ENCODE measurements at regions not wholly inside any gene's neighbourhood (a gene's known extent, or its start where the extent isn't known, plus 50 kb on each side); places are given as distances from the start of the nearest gene placed in this dataset.

- DNase-seq: no peak
Observed at GRCh38 chr21:38556390-38556789, 58.1 kb upstream of the ERG start.

GRCh38 chr21:38561205-38561604, 62.9 kb upstream of the ERG start:
- no peak for DNase-seq

DNA sequence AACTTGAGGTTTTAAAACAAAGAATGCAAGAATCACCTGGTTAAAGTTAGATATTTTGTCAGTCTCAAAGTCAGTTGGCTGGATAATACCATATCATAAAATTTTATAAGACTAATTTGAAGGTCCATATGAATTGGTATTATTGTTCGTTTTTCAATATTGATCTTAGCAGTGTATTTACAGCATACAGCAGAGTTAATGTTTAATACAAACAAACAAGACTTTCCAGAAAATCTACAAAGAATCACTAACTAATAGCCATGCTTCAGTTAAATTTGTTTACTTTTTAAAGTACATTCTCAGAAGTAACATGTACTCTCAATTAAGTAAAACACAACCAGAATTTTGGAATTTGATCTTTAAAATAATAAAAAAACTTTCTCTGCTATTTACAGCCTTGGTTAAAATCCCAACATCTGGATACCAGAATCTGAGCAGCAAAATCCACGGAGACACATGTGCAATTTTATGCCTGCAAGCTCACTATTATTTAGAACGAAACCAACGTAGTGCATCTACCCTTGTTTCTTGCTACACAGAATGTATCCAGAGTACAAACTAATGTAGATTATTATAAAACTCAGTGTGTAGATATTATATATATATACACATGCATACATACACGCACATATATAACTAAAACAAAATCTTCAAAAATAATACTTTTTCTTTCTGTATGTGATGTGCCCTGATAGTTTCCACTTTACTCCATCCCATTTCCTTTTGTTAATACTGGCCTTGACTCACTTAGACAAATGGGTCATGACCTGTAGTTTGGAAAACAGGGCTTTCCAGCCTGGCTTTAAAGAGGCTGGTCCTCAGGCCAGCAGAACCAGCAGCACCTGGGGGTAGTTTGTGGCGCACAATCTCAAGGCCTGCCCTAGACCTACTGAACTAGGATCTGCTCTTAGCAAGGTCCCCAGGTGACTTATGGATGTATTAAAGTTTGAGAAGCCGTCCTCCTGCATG, 63.6 kb upstream of the ERG start:
- DNase-seq: no peak

- peak; percentile 93 for DNase-seq
Observed at GRCh38 chr21:38567335-38567969, 69.2 kb upstream of the ERG start.

DNA sequence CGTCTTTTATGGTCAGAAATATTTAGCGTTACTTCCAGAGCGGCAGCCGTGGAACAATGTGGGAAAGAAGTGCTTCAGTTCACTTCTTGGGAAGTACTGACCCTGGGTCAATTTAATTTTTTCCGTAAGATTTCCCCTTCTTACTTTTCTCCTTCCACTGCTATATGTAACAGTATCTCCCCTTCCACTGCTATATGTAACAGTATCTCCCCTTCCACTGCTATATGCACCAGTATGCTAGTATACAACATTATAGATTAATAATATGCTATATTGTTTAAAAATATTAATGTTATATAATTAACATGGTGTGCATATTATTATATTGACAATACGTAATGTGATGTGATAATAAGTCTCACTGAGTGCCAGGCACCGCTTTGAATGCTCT, 69.7 kb upstream of the ERG start:
- DNase-seq: no peak

- no peak for DNase-seq
Observed at GRCh38 chr21:38569733-38570132, 71.5 kb upstream of the ERG start.

DNA sequence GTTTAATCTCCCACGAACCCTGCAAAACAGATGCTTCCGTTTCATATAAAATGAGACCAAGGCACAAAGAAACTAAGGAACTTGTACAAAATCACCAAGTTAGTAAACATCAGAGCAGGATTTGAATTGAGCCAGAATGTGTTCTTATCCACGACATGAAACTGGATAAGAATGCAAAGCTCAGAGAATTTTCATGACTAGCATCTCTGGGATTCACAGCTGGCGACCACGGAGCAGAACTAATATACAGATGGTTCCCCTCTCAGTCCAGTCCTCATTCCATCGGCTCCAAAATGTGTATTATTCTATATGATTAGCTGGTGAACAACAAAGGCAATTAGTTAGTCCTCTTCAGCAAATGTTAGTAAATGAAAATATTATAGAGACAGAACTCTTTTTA, 72.3 kb upstream of the ERG start:
- peak; percentile 39 for DNase-seq

DNA sequence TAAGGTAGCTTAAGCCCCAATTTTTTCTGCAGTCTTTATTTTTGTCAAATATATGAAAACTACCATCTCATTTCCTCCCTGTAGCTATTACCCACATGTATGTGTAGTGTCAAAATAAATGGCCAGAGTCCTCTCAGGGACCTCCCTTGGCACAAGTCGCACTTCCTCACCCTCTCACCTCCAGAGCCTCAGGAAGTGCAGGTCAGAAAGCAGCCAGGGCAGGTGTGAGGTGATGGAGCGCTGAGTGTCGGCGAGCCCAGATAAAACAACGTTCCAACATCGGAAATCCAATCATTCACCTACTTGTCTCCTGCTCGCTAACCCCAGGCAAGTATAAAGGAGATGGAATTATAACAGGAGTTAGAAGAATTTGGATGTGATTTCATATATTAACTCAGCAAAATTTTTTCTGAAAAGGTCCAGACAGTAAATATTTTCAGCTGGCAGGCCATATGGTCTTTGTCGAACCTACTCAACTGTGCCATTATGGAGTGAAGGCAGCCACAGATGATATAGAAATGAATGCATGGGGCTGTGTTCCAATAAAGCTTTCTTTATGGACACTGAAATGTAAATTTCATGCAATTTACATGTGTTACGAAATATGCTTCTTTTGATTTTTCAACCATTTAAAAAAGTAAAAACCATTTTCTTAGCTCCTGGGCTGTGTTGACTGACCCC, 76.8 kb upstream of the ERG start:
- DNase-seq: no peak

DNA sequence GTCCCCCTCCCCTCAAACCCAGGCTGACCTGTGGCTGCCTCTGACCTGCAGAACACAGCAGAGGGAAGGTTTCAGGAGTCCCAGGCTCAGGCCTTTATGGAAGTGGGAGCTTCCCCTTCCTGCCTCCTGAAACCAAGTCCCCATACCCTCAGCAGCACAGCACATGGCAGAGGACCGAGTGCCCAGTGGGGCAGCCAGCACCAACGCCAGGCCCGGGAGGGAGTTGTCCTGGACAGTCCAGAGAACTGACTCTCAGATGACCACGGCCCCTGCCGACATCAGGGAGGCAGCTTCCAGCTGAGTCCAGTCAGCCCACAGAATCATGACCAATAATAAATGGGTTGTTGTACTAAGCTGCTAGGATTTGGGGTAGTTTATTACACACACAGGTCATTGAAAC, 79.6 kb upstream of the ERG start:
- DNase-seq: no peak

- DNase-seq: no peak
Observed at GRCh38 chr21:38590449-38591217, 92.4 kb upstream of the ERG start.

DNA sequence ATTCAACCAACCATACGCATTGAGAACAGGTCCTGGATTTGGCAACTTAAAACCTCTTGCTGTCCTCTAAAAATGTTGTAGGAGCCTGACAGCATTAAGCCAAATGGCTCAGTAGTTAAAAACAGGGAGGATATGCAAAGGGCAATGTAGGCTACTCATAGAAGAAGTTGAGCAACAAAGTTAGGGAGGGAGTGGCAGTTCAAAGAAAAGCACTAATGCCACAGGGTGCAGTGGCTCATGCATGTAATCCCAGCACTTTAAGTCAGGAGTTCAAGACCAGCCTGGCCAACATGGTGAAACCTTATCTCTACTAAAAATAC, 92.9 kb upstream of the ERG start:
- no peak for DNase-seq

DNA sequence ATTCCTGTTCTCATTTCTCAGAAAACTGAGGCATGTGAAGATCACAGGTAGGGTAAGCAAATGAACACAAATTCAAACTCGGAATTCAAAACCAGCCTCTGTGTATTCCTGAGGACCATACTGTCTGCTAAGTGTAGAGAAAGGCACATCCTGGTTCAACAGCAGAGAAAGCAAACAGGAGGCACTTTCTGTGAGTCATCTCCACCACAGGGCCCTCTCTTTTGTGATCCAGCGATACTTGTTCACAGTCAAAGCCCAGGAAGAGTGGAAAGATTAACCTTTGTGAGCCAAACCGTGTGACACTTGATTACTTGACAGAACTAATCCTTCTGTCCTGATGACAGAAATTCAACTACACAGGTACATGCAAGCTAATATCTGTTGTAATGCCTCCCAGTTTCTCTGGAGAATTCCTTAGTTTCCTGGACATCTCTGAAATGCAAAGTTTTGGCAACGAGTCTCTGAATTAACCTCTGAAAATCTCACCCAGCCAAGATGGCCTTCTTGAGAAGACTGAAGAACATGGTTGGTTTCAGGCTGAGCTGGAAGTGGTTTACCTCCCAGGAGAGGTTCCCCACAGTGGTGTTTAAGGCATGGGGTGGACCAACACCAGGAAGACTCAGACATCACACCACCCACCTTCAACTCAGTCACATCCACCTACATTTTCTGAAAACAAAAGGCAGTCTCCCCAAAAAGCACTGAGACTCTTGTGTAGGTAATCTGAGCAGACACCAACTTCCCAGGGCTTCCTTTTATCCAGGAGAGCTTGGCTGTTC, 98.2 kb upstream of the ERG start:
- DNase-seq: no peak

GRCh38 chr21:38597421-38597820, 99.1 kb upstream of the ERG start:
- peak; percentile 35 for DNase-seq

DNA sequence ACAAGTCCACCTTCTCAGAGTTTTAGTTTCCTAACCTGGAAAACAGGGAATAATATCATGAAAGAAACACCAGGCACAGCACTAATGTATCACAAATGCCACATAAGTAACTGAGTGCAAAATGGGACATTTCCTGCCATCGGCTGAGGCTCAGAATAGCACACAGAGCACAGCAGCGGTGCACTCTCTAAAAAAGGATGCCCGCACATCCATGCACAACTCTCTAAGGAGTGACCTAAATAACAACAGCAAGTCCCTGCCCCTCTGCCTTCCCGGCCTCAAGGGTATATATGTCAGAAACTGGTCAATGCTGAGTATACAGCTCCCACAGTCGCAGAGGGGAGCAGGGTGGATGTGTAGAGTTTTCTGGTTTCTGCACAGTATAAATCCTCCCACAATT, 100.1 kb upstream of the ERG start:
- DNase-seq: no peak

DNA sequence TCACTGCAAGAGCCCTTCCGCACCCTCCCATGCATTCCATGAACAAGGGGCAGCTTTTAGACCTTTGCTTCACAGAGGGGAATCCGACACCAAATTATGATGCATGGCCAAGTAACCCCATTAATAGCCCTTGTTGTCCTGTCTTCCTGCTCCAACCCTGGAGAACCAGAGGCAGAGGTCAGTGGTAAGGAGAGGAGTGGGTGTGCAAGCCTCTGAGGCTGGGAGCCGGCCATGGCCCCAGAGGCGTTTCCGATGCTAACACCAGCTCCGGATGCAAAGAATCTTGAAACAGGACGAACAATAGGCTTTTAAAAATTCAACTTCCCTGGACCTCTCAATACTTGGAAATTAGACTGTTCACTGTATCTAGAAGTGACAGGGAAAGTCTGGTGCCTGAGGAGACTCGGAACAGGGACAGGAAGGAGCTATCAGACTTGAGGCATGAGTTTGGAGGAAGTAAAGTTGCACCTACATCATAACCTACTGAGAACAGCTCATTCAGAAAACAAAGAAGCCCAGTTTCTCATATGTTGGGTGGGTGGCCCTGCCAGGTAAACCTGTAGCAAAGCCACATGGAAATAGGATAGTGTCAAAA, 101.2 kb upstream of the ERG start:
- no peak for DNase-seq

GRCh38 chr21:38600106-38600505, 101.8 kb upstream of the ERG start:
- DNase-seq: no peak

DNA sequence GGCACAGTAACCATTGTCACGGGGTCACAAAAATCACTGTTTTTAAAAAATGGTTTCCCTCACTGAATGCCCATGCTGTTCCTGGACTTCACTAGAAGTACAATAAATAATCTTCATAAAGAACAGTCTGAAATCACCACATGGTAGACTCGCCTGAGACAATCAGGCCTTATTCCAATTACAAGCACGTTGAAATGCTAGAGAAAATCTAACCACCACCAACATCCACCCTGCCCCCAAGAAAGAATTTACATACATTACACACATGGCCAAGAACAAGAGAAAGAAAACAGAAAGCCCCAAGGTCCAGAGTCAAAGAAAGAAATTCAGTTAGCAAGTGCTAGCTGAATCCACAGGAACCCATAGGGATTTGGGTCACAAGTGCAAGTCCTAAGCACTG, 107.0 kb upstream of the ERG start:
- DNase-seq: no peak

GRCh38 chr21:38609580-38609979, 111.3 kb upstream of the ERG start:
- DNase-seq: no peak

- no peak for DNase-seq
Observed at GRCh38 chr21:38610623-38611251, 112.5 kb upstream of the ERG start.

- no peak for DNase-seq
Observed at GRCh38 chr21:38611277-38611676, 113.0 kb upstream of the ERG start.

DNA sequence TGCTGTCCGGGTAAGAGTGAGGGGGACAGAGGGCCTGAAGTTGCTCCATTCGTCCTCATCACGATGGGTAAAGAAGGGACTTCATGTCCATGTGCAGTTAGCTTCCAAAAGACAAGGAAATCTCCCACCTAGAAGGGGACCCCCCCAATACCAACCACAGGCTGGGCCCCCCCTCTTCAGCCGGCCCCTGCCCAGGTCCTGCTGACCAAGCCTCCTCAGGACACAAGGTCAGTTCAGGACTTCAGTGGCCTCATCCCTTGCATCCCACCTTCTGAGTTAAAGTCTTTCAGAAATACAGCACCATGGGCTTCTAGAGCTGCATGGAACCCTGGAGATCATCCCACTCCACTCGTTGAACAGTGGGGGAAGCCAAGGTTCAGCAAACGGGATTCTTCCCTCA, 115.4 kb upstream of the ERG start:
- no peak for DNase-seq

Data from fibroblast of skin of scalp (primary cell).